HG03565 (cell line): ENCODE measurements at regions not wholly inside any gene's neighbourhood (a gene's known extent, or its start where the extent isn't known, plus 50 kb on each side); places are given as distances from the start of the nearest gene placed in this dataset.

Experiments
- ATAC-seq: cut with Tn5 transposase; IDR thresholded peaks from one replicate; pipeline ENCODE4 v1.9.1; 2021; ENCODE audit warnings: mild to moderate bottlenecking, moderate library complexity; ENCODE audit not compliant: unreplicated experiment

GRCh38 chr16:86632206-86632605 lies 53.9 kb downstream of the FOXL1 start:
- no peak for ATAC-seq

- ATAC-seq, result no peak
Observed at GRCh38 chr16:86632944-86633343, 54.6 kb downstream of the FOXL1 start.

- no peak for ATAC-seq
Observed at GRCh38 chr16:86634292-86634691, 55.9 kb downstream of the FOXL1 start.

GRCh38 chr16:86635176-86635876 lies 57.0 kb downstream of the FOXL1 start:
- no peak for ATAC-seq

GRCh38 chr16:86635926-86636325 lies 57.6 kb downstream of the FOXL1 start:
- ATAC-seq, result no peak

- ATAC-seq, result no peak
Observed at GRCh38 chr16:86637744-86638143, 59.4 kb downstream of the FOXL1 start.

- no peak for ATAC-seq
Observed at GRCh38 chr16:86638642-86639041, 60.3 kb downstream of the FOXL1 start.

- no peak for ATAC-seq
Observed at GRCh38 chr16:86639354-86639753, 61.0 kb downstream of the FOXL1 start.

GRCh38 chr16:86640265-86640843 lies 62.0 kb downstream of the FOXL1 start:
- no peak for ATAC-seq

- no peak for ATAC-seq
Observed at GRCh38 chr16:86642087-86642486, 63.7 kb downstream of the FOXL1 start.

GRCh38 chr16:86643671-86644070 lies 65.3 kb downstream of the FOXL1 start:
- ATAC-seq, result no peak

GRCh38 chr16:86647561-86647960 lies 69.2 kb downstream of the FOXL1 start:
- ATAC-seq, result no peak

- no peak for ATAC-seq
Observed at GRCh38 chr16:86649875-86650274, 71.5 kb downstream of the FOXL1 start.

GRCh38 chr16:86651013-86651627 lies 72.8 kb downstream of the FOXL1 start:
- no peak for ATAC-seq

- no peak for ATAC-seq
Observed at GRCh38 chr16:86651823-86652222, 73.5 kb downstream of the FOXL1 start.

GRCh38 chr16:86653285-86654006 lies 75.1 kb downstream of the FOXL1 start:
- no peak for ATAC-seq

GRCh38 chr16:86657972-86658371 lies 79.6 kb downstream of the FOXL1 start:
- no peak for ATAC-seq

- ATAC-seq, result no peak
Observed at GRCh38 chr16:86660623-86661022, 82.3 kb downstream of the FOXL1 start.

- no peak for ATAC-seq
Observed at GRCh38 chr16:86661706-86662105, 83.4 kb downstream of the FOXL1 start.

GRCh38 chr16:86662195-86662594 lies 83.8 kb downstream of the FOXL1 start:
- no peak for ATAC-seq

GRCh38 chr16:86662740-86663139 lies 84.4 kb downstream of the FOXL1 start:
- ATAC-seq, result no peak
